Esophagus squamous epithelium (tissue), 4 donors: ENCODE measurements at regions not wholly inside any gene's neighbourhood (a gene's known extent, or its start where the extent isn't known, plus 50 kb on each side); places are given as distances from the start of the nearest gene placed in this dataset.

ENCODE experiments used
- POLR2A ChIP-seq, 4 donors: fragments of 450-650 bp; IDR thresholded peaks; one replicate each; pipeline ENCODE4 v1.6.1; 2017; ENCODE audit warnings: antibody characterized with exemption in 4 of 4, mild to moderate bottlenecking in 4 of 4, moderate library complexity in 3 of 4
- TF ChIP-seq, protein P1 (sequence below), 6 experiments: fragments of 450-650 bp in 4 of 6; fragments of 200-600 bp in 2 of 6; sonication (generic) in 2 of 6; IDR thresholded peaks; one replicate each; pipeline ENCODE4 v1.5.1; 2016 to 2019; ENCODE audit warnings: antibody characterized with exemption in 6 of 6, mild to moderate bottlenecking in 4 of 6, moderate library complexity in 4 of 6

DNA sequence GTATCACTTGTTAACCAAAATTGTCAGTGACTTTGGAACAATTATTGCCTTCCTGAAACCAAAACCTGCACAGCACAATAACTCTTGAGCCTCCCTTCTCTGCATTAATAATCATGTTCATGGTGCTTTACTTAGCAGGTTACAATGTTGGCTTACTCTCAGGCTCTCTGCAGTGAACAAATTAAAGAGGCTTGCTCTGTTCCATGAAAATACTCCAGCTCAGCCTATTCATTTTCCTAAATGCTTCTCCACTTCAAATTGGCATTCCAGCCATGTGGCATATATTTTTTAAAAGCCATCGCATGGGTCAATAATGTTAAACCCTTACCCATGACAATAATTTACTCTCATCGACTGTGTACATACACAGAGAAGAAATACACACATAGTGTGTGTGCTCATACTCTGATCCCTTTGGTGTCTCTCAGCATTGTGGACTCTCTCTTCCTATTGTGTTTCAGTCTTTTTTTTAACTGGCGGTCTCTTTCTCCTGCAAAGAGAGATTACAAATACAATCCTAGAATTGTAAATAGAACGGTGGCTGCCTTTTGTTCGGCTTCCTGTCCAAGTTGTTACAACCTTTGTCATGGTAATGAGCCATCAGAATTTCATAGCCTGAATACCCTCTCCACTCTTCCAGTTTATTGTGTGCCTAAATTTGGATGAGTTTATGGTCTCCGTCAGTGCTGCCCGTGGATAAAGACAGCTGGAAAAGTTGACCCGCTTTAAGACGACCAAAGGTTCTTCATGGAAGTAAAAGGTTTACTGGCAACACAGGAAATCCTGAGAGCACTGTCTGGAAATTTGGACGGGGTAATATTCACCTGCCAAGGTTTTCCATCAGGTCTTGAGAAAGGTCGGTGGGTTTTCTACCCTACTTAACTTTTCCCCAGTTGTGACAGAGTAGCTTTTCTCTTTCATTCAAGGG is 263.6 kb downstream of the CD83 start:
- TF ChIP-seq, protein P1, sequence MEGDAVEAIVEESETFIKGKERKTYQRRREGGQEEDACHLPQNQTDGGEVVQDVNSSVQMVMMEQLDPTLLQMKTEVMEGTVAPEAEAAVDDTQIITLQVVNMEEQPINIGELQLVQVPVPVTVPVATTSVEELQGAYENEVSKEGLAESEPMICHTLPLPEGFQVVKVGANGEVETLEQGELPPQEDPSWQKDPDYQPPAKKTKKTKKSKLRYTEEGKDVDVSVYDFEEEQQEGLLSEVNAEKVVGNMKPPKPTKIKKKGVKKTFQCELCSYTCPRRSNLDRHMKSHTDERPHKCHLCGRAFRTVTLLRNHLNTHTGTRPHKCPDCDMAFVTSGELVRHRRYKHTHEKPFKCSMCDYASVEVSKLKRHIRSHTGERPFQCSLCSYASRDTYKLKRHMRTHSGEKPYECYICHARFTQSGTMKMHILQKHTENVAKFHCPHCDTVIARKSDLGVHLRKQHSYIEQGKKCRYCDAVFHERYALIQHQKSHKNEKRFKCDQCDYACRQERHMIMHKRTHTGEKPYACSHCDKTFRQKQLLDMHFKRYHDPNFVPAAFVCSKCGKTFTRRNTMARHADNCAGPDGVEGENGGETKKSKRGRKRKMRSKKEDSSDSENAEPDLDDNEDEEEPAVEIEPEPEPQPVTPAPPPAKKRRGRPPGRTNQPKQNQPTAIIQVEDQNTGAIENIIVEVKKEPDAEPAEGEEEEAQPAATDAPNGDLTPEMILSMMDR (IDR thresholded peaks at IDR 0.05): no peak
- TF ChIP-seq POLR2A (IDR thresholded peaks at IDR 0.05): no peak
